ENCODE measurements at regions not wholly inside any gene's neighbourhood (a gene's known extent, or its start where the extent isn't known, plus 50 kb on each side); places are given as distances from the start of the nearest gene placed in this dataset.

DNA sequence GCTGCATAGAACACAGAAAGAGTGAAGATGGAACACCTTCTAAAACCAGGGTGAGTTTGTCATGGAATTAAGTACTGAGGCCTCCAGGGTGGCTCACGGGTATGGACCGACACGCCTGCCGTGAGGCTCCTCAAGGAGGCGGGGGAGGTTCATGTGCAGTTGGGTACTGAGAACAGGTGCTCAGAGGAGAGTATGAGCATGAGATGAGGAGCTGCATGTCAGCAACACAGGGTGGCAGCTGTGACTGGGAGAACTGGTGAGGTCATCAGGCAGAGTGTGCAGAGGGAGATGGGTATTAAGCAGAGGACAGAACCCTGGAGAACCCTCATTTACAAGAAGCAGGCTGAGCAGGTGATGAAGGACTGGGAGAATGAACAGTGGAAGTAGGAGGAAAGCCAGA lies 63.2 kb upstream of the KLHL29 start:
- Histone ChIP-seq H4K20me1 (ENCODE audit: insufficient read depth, low read depth, low read length) (no peaks in the 10 kb centered on the region), H3K9me2 (replicated peaks; ENCODE audit: insufficient read depth, low read length) (no peaks in the 10 kb centered on the region), H3K4me1 (ENCODE audit: low read length) (no peaks in the 10 kb centered on the region), H2AFZ (ENCODE audit: low read length) (no peak overlapping the region), H3K9ac (ENCODE audit: low read length) (no peak overlapping the region), H3K4me2 (ENCODE audit: low read depth, low read length, poor library complexity, severe bottlenecking) (no peak overlapping the region), H3K27me3 (ENCODE audit: low read length) (no peaks in the 10 kb centered on the region), H3K36me3 (ENCODE audit: insufficient read depth, low read length) (no peaks in the 10 kb centered on the region), H3K9me3 (ENCODE audit: low read length) (no peaks in the 10 kb centered on the region), H3K4me3 (ENCODE audit: low read length) (no peak overlapping the region), H3K27ac (ENCODE audit: low read length) (no peak overlapping the region), H3K79me2 (ENCODE audit: low read length) (no peaks in the 10 kb centered on the region)
- no peak for DNase-seq

DNA sequence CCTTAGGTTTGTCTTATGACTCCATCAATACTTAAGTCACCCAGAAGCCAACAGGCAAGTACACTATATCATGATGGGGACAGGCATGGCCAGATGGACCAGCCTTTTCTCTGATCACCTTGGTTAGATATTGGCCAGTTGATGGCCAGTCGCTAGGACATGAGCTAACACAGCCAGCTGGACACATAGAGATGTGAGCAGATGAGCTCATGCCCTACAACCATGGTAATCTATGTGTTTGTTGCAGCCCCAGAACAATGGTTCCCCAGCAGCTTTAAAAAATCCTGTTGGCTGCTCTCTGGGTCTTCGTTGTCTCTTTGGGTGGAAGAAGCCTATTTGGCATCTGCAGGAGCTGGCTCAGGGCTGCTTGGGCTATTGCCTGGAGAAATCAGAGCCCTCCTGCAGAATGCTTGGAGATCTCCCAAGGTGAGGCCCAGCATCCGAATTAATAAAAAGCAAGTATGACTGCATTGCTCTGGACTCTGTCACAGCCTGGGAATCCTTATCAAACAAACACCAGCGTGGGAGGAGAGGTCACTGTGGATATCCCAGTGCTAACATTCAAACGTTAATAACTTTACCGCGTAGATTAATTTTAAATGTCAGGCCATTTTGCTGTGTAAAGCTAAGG lies 62.3 kb upstream of the KLHL29 start:
- Histone ChIP-seq H4K20me1 (ENCODE audit: insufficient read depth, low read depth, low read length) (no peaks in the 10 kb centered on the region), H3K79me2 (ENCODE audit: low read length) (no peaks in the 10 kb centered on the region), H3K4me3 (ENCODE audit: low read length) (no peak overlapping the region), H3K9me2 (replicated peaks; ENCODE audit: insufficient read depth, low read length) (no peaks in the 10 kb centered on the region), H3K27ac (ENCODE audit: low read length) (no peak overlapping the region), H3K4me2 (ENCODE audit: low read depth, low read length, poor library complexity, severe bottlenecking) (no peak overlapping the region), H3K9ac (ENCODE audit: low read length) (no peak overlapping the region), H3K4me1 (ENCODE audit: low read length) (no peaks in the 10 kb centered on the region), H3K9me3 (ENCODE audit: low read length) (no peaks in the 10 kb centered on the region), H2AFZ (ENCODE audit: low read length) (no peak overlapping the region), H3K36me3 (ENCODE audit: insufficient read depth, low read length) (no peaks in the 10 kb centered on the region), H3K27me3 (ENCODE audit: low read length) (no peaks in the 10 kb centered on the region)
- DNase-seq: no peak

DNA sequence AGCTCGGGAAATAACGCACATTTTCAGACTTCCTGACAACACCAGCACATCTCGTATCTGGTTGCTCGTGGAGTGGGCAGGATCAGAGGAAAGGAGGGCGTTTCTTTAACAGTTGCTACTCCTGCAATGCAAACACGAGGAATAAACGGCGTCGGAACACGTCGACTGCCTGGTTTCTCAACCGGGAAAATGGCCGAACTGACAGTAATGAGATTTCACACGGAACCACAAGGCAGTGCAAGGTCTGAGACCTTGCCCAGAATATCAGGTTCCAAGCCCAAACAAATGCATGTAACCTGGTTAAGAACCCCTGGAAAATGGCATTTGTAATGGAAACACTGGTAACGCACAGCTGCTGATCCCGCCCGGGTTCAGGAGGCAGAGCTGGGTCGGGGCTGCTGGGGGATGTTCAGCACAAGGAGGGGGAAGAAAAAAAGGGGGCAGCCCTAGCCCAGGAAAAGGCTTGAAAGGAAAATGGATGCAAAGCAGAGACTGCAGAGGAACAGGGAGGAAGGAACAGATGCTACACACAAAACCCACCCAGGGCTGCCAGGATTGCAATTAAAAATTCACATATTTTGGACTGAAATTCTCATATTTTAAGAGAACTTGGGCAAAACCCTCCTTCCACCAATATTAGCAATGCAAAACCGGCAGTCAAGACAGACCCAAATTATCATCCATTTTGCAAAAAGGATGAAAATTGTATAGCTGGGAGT lies 61.6 kb upstream of the KLHL29 start:
- Histone ChIP-seq H3K9me2 (replicated peaks; ENCODE audit: insufficient read depth, low read length) (no peaks in the 10 kb centered on the region), H3K79me2 (ENCODE audit: low read length) (no peaks in the 10 kb centered on the region), H4K20me1 (ENCODE audit: insufficient read depth, low read depth, low read length) (no peaks in the 10 kb centered on the region), H3K4me2 (ENCODE audit: low read depth, low read length, poor library complexity, severe bottlenecking) (no peak overlapping the region), H3K9me3 (ENCODE audit: low read length) (no peaks in the 10 kb centered on the region), H3K36me3 (ENCODE audit: insufficient read depth, low read length) (no peaks in the 10 kb centered on the region), H3K27ac (ENCODE audit: low read length) (no peak overlapping the region), H2AFZ (ENCODE audit: low read length) (no peak overlapping the region), H3K9ac (ENCODE audit: low read length) (no peak overlapping the region), H3K27me3 (ENCODE audit: low read length) (no peaks in the 10 kb centered on the region), H3K4me3 (ENCODE audit: low read length) (no peak overlapping the region), H3K4me1 (ENCODE audit: low read length) (no peaks in the 10 kb centered on the region)
- no peak for DNase-seq

DNA sequence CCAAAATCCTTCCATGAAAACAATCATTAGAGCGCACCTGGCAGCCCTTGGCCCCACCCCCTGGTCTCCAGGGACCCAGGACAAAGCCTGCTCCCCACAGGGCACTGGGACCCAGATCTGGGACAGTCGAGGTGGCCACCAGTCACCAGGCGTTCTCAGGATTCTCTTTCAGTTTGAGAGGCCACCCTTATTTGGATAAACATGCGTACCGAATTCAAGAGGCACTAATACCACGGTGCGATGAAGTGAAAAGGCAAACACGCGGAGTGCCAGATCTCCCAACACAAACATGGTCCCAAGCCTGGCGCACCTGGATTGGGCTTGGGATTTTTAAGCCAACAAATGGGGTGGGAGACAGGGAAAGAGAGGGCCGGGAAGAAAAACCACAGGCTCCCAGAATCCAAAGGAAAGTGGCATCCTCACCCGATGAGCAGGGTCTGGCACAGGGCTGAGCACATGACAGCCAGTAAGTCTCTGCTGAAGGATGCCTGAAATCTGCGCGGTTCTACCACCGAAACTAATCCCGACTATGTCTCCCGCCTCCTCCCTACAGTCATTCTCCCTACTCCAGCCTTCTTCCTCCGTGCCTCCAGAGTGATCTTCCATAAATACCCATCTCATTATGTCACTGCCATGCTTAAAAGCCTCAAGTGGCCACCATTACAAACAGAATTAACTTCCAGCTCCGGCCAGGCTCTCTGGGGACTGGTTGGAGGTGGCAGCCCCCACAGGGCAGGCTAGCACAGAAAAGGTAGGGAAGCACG lies 60.9 kb upstream of the KLHL29 start:
- no peaks in the 10 kb centered on the region for H3K79me2 ChIP-seq (ENCODE audit: low read length)
- no peak overlapping the region for H3K4me2 ChIP-seq (ENCODE audit: low read depth, low read length, poor library complexity, severe bottlenecking)

DNA sequence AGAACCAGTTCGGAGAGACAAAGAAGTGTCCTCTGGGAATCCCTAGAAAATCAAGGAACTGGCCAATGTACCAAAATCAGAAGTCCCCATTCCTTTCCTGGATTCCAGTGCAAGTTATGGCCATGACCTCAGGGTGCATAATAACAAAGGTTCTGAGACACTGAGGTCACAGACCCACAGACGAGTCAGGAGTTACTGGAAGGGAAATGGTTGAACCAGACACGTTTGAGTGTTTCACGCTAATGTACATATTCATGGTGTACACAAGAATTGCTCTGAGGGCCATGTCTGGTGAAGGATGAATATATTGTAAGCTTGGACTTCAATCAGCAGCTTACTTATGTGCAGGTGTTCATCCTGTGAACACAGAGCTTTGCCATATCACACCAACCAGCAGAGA lies 58.6 kb upstream of the KLHL29 start:
- 0 out of 2 replicates have a peak, but pooled peaks cover 4% of the 10 kb centered on the region for H4K20me1 ChIP-seq (ENCODE audit: insufficient read depth, low read depth, low read length)
- H3K4me3 ChIP-seq (ENCODE audit: low read length): no peak overlapping the region
- H3K9ac ChIP-seq (ENCODE audit: low read length): no peak overlapping the region
- no peak overlapping the region for H3K27ac ChIP-seq (ENCODE audit: low read length)
- no peak overlapping the region for H3K4me2 ChIP-seq (ENCODE audit: low read depth, low read length, poor library complexity, severe bottlenecking)
- no peaks in the 10 kb centered on the region for H3K9me2 ChIP-seq (replicated peaks; ENCODE audit: insufficient read depth, low read length)
- H3K27me3 ChIP-seq (ENCODE audit: low read length): no peaks in the 10 kb centered on the region
- no peaks in the 10 kb centered on the region for H3K36me3 ChIP-seq (ENCODE audit: insufficient read depth, low read length)
- DNase-seq: no peak
- no peak overlapping the region for H2AFZ ChIP-seq (ENCODE audit: low read length)
- H3K9me3 ChIP-seq (ENCODE audit: low read length): no peaks in the 10 kb centered on the region
- H3K79me2 ChIP-seq (ENCODE audit: low read length): no peaks in the 10 kb centered on the region
- H3K4me1 ChIP-seq (ENCODE audit: low read length): no peaks in the 10 kb centered on the region

More for the DNA sequence above, 60.9 kb upstream of the KLHL29 start:
- Histone ChIP-seq H3K27ac (ENCODE audit: low read length) (no peak overlapping the region), H3K4me1 (ENCODE audit: low read length) (no peaks in the 10 kb centered on the region), H3K9ac (ENCODE audit: low read length) (no peak overlapping the region), H3K9me3 (ENCODE audit: low read length) (no peaks in the 10 kb centered on the region), H2AFZ (ENCODE audit: low read length) (no peak overlapping the region), H3K27me3 (ENCODE audit: low read length) (no peaks in the 10 kb centered on the region), H3K4me3 (ENCODE audit: low read length) (no peak overlapping the region), H3K9me2 (replicated peaks; ENCODE audit: insufficient read depth, low read length) (no peaks in the 10 kb centered on the region), H3K36me3 (ENCODE audit: insufficient read depth, low read length) (no peaks in the 10 kb centered on the region), H4K20me1 (ENCODE audit: insufficient read depth, low read depth, low read length) (no peaks in the 10 kb centered on the region)
- DNase-seq: no peak

DNA sequence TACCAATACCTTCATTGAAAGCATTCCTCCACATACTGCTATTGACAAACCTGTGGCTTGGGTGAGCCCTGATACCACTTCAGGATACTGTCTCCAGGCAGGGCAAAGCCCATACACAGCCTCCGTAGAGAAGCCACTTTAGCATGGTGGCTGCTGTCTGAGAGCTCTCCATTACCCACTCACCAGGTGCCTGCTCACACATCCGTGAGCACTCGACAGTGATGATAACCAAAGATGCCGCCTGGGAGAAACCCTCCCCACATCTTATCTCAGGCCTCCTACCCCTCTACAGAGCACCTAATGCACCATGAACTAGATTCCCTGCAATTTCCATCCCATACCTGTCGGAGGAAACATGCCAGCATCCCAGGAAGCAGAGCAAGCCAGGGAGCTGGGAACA lies 57.6 kb upstream of the KLHL29 start:
- H3K36me3 ChIP-seq (ENCODE audit: insufficient read depth, low read length): no peaks in the 10 kb centered on the region

DNA sequence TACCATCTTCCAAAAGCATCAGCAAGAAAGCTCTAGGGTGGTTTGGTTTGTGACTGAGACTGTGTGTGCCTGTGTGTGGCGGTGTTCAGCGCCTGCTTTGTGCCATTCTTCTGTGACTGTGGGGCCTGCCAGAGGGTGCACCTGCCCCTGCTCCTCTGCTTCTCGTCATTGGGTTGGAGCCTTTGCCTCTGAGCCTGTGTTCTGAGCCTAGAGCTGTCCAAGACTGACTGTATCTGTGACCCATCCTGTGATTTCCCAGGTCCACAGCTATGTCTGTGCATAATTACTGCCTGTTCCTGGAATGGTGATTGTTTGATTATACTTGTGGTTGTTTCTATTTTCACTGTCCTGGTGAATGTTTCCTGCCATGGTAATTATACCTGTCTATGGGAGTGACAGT lies 57.1 kb upstream of the KLHL29 start:
- Histone ChIP-seq H3K27ac (ENCODE audit: low read length) (no peak overlapping the region), H3K9me2 (replicated peaks; ENCODE audit: insufficient read depth, low read length) (no peaks in the 10 kb centered on the region), H3K9me3 (ENCODE audit: low read length) (no peaks in the 10 kb centered on the region), H3K4me3 (ENCODE audit: low read length) (no peak overlapping the region), H3K4me1 (ENCODE audit: low read length) (no peaks in the 10 kb centered on the region), H3K27me3 (ENCODE audit: low read length) (no peaks in the 10 kb centered on the region), H3K4me2 (ENCODE audit: low read depth, low read length, poor library complexity, severe bottlenecking) (no peak overlapping the region), H3K79me2 (ENCODE audit: low read length) (no peaks in the 10 kb centered on the region), H3K9ac (ENCODE audit: low read length) (no peak overlapping the region), H2AFZ (ENCODE audit: low read length) (no peak overlapping the region), H3K36me3 (ENCODE audit: insufficient read depth, low read length) (no peaks in the 10 kb centered on the region), H4K20me1 (ENCODE audit: insufficient read depth, low read depth, low read length) (0 out of 2 replicates have a peak, but pooled peaks cover 4% of the 10 kb centered on the region)
- DNase-seq: no peak

More for the DNA sequence above, 57.6 kb upstream of the KLHL29 start:
- DNase-seq: no peak
- H3K4me3 ChIP-seq (ENCODE audit: low read length): no peak overlapping the region
- H3K27ac ChIP-seq (ENCODE audit: low read length): no peak overlapping the region
- H2AFZ ChIP-seq (ENCODE audit: low read length): no peak overlapping the region
- H3K9me2 ChIP-seq (replicated peaks; ENCODE audit: insufficient read depth, low read length): no peaks in the 10 kb centered on the region
- 0 out of 2 replicates have a peak, but pooled peaks cover 4% of the 10 kb centered on the region for H4K20me1 ChIP-seq (ENCODE audit: insufficient read depth, low read depth, low read length)
- H3K27me3 ChIP-seq (ENCODE audit: low read length): no peaks in the 10 kb centered on the region
- no peak overlapping the region for H3K4me2 ChIP-seq (ENCODE audit: low read depth, low read length, poor library complexity, severe bottlenecking)
- no peaks in the 10 kb centered on the region for H3K79me2 ChIP-seq (ENCODE audit: low read length)
- H3K9me3 ChIP-seq (ENCODE audit: low read length): no peaks in the 10 kb centered on the region
- H3K4me1 ChIP-seq (ENCODE audit: low read length): no peaks in the 10 kb centered on the region
- no peak overlapping the region for H3K9ac ChIP-seq (ENCODE audit: low read length)

DNA sequence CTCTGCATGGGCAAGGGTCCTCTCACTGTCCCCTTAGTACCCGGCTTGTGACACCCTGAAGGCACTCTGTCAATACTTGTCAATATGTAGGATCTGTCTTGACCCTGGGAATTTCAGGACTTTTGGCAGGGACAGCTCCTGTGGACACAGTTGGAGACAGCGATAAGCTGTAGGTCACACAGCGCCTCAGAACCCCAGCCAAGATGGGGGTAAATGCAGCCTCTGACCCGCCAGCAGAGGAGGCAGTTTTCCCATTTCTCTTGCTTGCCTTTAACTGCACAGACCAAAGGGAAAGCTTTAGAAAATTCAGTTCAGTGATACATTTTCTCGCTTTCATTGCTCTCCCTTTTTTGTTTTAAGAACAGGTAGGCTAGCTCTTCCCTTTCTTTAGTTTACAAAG lies 54.8 kb upstream of the KLHL29 start:
- H2AFZ ChIP-seq (ENCODE audit: low read length): no peak overlapping the region

More for the DNA sequence above, 54.8 kb upstream of the KLHL29 start:
- no peak overlapping the region for H3K9ac ChIP-seq (ENCODE audit: low read length)
- no peak overlapping the region for H3K27ac ChIP-seq (ENCODE audit: low read length)
- 0 out of 2 replicates have a peak, but pooled peaks cover 4% of the 10 kb centered on the region for H4K20me1 ChIP-seq (ENCODE audit: insufficient read depth, low read depth, low read length)
- H3K79me2 ChIP-seq (ENCODE audit: low read length): no peaks in the 10 kb centered on the region
- peak; percentile 77 for DNase-seq
- no peaks in the 10 kb centered on the region for H3K4me1 ChIP-seq (ENCODE audit: low read length)
- no peaks in the 10 kb centered on the region for H3K9me2 ChIP-seq (replicated peaks; ENCODE audit: insufficient read depth, low read length)
- no peak overlapping the region for H3K4me2 ChIP-seq (ENCODE audit: low read depth, low read length, poor library complexity, severe bottlenecking)
- no peaks in the 10 kb centered on the region for H3K36me3 ChIP-seq (ENCODE audit: insufficient read depth, low read length)
- H3K9me3 ChIP-seq (ENCODE audit: low read length): no peaks in the 10 kb centered on the region
- H3K27me3 ChIP-seq (ENCODE audit: low read length): no peaks in the 10 kb centered on the region
- H3K4me3 ChIP-seq (ENCODE audit: low read length): no peak overlapping the region

All from Karpas-422 (cell line).